ENCODE measurements at regions not wholly inside any gene's neighbourhood (a gene's known extent, or its start where the extent isn't known, plus 50 kb on each side); places are given as distances from the start of the nearest gene placed in this dataset.
A peak's percentile ranks its signal among the peaks of the same experiment; 100 is the strongest.

DNA sequence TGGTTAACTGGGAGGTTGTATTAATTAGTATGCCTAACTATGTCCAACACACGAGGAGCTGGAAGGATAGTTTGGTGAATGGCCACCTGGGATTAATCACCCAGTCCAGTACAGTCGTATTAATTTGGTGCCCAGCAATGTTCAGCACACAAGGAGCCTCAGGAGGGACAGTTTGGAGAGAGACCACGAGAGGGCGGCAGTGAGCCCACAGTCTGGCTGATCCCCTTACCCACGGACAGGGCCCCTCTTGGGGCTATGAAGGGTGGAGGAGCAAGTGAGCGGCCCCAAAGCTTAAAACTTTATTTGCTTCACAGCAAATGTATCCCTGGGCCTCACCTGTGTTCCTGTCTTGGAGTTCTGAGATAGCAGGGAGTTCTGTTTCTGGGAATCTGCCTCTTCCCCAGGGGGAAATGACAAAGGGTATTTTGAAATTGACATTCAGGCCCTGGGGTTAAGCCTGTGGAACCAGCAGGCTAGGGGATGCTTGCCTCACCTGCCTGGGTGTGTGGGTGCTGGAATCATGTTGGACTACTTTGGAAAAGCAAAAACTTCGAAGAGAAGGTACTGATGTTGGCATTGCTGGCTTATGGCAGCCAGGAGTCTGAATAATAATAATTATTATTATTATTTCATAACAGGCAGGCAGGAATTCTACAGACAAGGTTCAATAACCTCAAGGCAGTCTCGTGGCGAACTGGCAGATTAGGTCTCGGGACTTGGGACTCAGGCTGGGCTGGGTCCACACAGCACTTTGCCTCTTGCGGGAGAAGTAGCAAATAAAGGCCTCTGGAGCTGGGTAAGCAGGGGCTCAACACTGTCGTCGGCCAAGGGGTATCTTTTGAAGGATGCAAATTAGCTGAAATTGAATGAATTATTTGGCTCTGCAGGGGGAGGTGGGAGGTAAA, 227.6 kb upstream of the ASIC2 start:
- TF ChIP-seq, protein P1, sequence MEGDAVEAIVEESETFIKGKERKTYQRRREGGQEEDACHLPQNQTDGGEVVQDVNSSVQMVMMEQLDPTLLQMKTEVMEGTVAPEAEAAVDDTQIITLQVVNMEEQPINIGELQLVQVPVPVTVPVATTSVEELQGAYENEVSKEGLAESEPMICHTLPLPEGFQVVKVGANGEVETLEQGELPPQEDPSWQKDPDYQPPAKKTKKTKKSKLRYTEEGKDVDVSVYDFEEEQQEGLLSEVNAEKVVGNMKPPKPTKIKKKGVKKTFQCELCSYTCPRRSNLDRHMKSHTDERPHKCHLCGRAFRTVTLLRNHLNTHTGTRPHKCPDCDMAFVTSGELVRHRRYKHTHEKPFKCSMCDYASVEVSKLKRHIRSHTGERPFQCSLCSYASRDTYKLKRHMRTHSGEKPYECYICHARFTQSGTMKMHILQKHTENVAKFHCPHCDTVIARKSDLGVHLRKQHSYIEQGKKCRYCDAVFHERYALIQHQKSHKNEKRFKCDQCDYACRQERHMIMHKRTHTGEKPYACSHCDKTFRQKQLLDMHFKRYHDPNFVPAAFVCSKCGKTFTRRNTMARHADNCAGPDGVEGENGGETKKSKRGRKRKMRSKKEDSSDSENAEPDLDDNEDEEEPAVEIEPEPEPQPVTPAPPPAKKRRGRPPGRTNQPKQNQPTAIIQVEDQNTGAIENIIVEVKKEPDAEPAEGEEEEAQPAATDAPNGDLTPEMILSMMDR (IDR thresholded peaks at IDR 0.05), result peak; percentile 21 to 82 (median 47)
- no peak for TF ChIP-seq POLR2A (IDR thresholded peaks at IDR 0.05)

Data from testis (tissue), 2 donors.